WTC11 (cell line): ENCODE measurements at regions not wholly inside any gene's neighbourhood (a gene's known extent, or its start where the extent isn't known, plus 50 kb on each side); places are given as distances from the start of the nearest gene placed in this dataset.

Source experiments
- ATAC-seq: fragments of 200-7000 bp; cut with Tn5 transposase; 2 replicates; pipeline ENCODE4 v1.10.0; 2021; ENCODE audit warnings: mild to moderate bottlenecking, moderate library complexity
- CTCF ChIA-PET: fragments of 300-600 bp; sonication (Branson Sonifier 250); formaldehyde crosslinking; loops from one replicate; lab custom pipeline; 2021; ENCODE audit warnings: antibody characterized with exemption; lab: Charles Lee
- POLR2A ChIA-PET: fragments of 350-600 bp; sonication (Branson Sonifier 250); formaldehyde crosslinking; loops from one replicate; lab custom pipeline; 2021; ENCODE audit warnings: antibody characterized with exemption; lab: Charles Lee
- DNase-seq: peaks from one replicate; pipeline ENCODE4 v3.0.0; 2021; ENCODE audit warnings: low spot score
- H3K27ac Mint-ChIP-seq: 2 replicates; pipeline ENCODE4 v1.8.0; 2021; ENCODE audit warnings: mixed read lengths
- H3K27me3 Mint-ChIP-seq: 2 replicates; pipeline ENCODE4 v1.8.0; 2021; ENCODE audit warnings: low read depth, mild to moderate bottlenecking, moderate library complexity, mixed read lengths
- H3K36me3 Mint-ChIP-seq: 2 replicates; pipeline ENCODE4 v1.8.0; 2021; ENCODE audit warnings: mixed read lengths
- H3K4me1 Mint-ChIP-seq: 2 replicates; pipeline ENCODE4 v1.8.0; 2022; ENCODE audit warnings: mixed read lengths
- H3K4me3 Mint-ChIP-seq: 2 replicates; pipeline ENCODE4 v1.8.0; 2021; ENCODE audit warnings: mild to moderate bottlenecking, moderate library complexity, mixed read lengths
- H3K9me3 Mint-ChIP-seq: 2 replicates; pipeline ENCODE4 v1.8.0; 2021; ENCODE audit warnings: mixed read lengths
- CREM ChIP-seq: sonication (generic); formaldehyde crosslinking; IDR thresholded peaks from 2 replicates; pipeline ENCODE4 v1.8.1; 2022; ENCODE audit warnings: mild to moderate bottlenecking, missing genetic modification reagents, moderate library complexity
- ELF4 ChIP-seq: sonication (generic); formaldehyde crosslinking; IDR thresholded peaks from 2 replicates; pipeline ENCODE4 v1.8.1; 2022; ENCODE audit warnings: low read depth, mild to moderate bottlenecking, moderate library complexity, missing genetic modification reagents
- FOXJ3 ChIP-seq: sonication (generic); formaldehyde crosslinking; IDR thresholded peaks from 2 replicates; pipeline ENCODE4 v1.9.0; 2021; ENCODE audit warnings: missing genetic modification reagents, mild to moderate bottlenecking, borderline replicate concordance
- NFE2L1 ChIP-seq: sonication (generic); formaldehyde crosslinking; IDR thresholded peaks from 2 replicates; pipeline ENCODE4 v1.8.1; 2023; ENCODE audit warnings: missing genetic modification reagents
- SOX15 ChIP-seq: fragments of 250-450 bp; sonication (Bioruptor Pico); IDR thresholded peaks from 2 replicates; pipeline ENCODE4 v1.9.0; 2021; ENCODE audit warnings: mild to moderate bottlenecking
- ZBTB21 ChIP-seq: sonication (generic); formaldehyde crosslinking; IDR thresholded peaks from 2 replicates; pipeline ENCODE4 v1.8.1; 2023; ENCODE audit warnings: mild to moderate bottlenecking, missing genetic modification reagents, borderline replicate concordance
- ZNF219 ChIP-seq: sonication (generic); formaldehyde crosslinking; IDR thresholded peaks from 2 replicates; pipeline ENCODE4 v1.8.0; 2023; ENCODE audit warnings: missing genetic modification reagents, mild to moderate bottlenecking, borderline replicate concordance
- ZNF232 ChIP-seq: sonication (generic); formaldehyde crosslinking; IDR thresholded peaks from 2 replicates; pipeline ENCODE4 v1.8.0; 2022; ENCODE audit warnings: mild to moderate bottlenecking, missing genetic modification reagents
- ZNF263 ChIP-seq: sonication (generic); formaldehyde crosslinking; IDR thresholded peaks from 2 replicates; pipeline ENCODE4 v1.8.1; 2022; ENCODE audit warnings: low read depth, mild to moderate bottlenecking, moderate library complexity, missing genetic modification reagents
- ZNF396 ChIP-seq: fragments of 250-450 bp; sonication (Bioruptor Pico); IDR thresholded peaks from 2 replicates; pipeline ENCODE4 v1.8.0; 2021; ENCODE audit warnings: mild to moderate bottlenecking, moderate library complexity, borderline replicate concordance
- TF ChIP-seq, protein P1 (sequence below): sonication (generic); formaldehyde crosslinking; IDR thresholded peaks from 2 replicates; pipeline ENCODE4 v1.8.1; 2023; ENCODE audit warnings: mild to moderate bottlenecking, missing genetic modification reagents
- TF ChIP-seq, protein P2 (sequence below): sonication (generic); formaldehyde crosslinking; IDR thresholded peaks from 2 replicates; pipeline ENCODE4 v1.8.1; 2022; ENCODE audit warnings: low read depth, mild to moderate bottlenecking, moderate library complexity, missing genetic modification reagents, borderline replicate concordance
- TF ChIP-seq, protein P3 (sequence below): sonication (generic); formaldehyde crosslinking; conservative IDR thresholded peaks from 2 replicates; pipeline ENCODE4 v1.8.1; 2023; ENCODE audit warnings: mild to moderate bottlenecking, low read depth, missing genetic modification reagents, moderate library complexity
- TF ChIP-seq, protein P4 (sequence below): sonication (generic); formaldehyde crosslinking; IDR thresholded peaks from 2 replicates; pipeline ENCODE4 v1.8.1; 2022; ENCODE audit warnings: missing genetic modification reagents, borderline replicate concordance
- TF ChIP-seq, protein P5 (sequence below): fragments of 250-450 bp; sonication (Bioruptor Pico); IDR thresholded peaks from 2 replicates; pipeline ENCODE4 v1.9.0; 2021; ENCODE audit warnings: mild to moderate bottlenecking

DNA sequence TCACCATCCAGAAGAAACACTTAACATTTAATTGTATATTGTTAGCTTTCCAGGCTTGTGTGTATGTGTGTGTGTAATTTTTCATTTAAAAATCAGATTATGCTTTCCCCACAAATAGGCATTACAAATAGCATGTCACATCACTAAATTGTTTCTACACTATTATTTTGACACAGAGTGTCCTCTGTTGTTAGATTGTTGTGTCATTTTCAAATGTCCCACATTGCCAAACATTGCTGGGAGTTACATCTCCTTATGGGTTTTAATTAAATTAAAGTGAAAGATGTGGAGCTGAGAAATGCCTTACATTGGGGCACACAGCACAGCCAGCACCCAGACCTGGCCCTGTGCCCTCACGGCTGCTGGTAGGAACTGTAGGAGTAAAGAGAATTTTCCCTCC lies 295.6 kb downstream of the ZEB1 start:
- TF ChIP-seq, protein P1, sequence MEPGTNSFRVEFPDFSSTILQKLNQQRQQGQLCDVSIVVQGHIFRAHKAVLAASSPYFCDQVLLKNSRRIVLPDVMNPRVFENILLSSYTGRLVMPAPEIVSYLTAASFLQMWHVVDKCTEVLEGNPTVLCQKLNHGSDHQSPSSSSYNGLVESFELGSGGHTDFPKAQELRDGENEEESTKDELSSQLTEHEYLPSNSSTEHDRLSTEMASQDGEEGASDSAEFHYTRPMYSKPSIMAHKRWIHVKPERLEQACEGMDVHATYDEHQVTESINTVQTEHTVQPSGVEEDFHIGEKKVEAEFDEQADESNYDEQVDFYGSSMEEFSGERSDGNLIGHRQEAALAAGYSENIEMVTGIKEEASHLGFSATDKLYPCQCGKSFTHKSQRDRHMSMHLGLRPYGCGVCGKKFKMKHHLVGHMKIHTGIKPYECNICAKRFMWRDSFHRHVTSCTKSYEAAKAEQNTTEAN (CRISPR knock-in tag) = no peak
- TF ChIP-seq NFE2L1 (CRISPR knock-in tag) = no peak
- TF ChIP-seq, protein P2, sequence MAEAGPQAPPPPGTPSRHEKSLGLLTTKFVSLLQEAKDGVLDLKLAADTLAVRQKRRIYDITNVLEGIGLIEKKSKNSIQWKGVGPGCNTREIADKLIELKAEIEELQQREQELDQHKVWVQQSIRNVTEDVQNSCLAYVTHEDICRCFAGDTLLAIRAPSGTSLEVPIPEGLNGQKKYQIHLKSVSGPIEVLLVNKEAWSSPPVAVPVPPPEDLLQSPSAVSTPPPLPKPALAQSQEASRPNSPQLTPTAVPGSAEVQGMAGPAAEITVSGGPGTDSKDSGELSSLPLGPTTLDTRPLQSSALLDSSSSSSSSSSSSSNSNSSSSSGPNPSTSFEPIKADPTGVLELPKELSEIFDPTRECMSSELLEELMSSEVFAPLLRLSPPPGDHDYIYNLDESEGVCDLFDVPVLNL (CRISPR knock-in tag) = no peak
- no peak for ATAC-seq
- H3K36me3 Mint-ChIP-seq = peaks cover 9% of the 10 kb centered on the region
- ChIA-PET POLR2A (no interaction called here), CTCF (no interaction called here)
- no peak overlapping the region for H3K4me3 Mint-ChIP-seq
- no peak overlapping the region for H3K27ac Mint-ChIP-seq
- peaks cover 13% of the 10 kb centered on the region for H3K9me3 Mint-ChIP-seq
- peaks cover 4% of the 10 kb centered on the region; the same call in 1 of the 2 replicates for H3K27me3 Mint-ChIP-seq
- no peak for DNase-seq
- H3K4me1 Mint-ChIP-seq = peaks cover 7% of the 10 kb centered on the region

DNA sequence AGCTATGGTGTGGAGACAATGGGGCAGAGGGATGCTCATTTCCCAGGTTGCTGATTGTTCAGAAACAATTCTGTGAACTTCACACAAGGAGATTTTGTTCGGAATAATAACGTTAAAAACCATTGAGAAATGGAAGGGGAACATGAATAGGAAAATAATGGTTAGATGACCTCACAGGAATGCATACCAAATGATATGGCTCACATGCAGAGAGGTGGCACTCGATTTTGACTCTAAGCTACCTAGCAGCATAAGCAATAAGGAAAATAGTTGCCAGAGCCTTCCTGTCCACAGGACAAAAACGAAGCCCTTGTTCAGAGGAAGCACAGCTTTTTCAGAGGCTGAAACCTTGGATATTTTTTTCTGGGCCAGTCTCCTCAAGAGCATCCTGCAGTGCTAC lies 293.1 kb downstream of the ZEB1 start:
- peaks cover 9% of the 10 kb centered on the region for H3K36me3 Mint-ChIP-seq
- CTCF ChIA-PET = no interaction called here
- POLR2A ChIA-PET = no interaction called here
- no peak for DNase-seq
- no peak overlapping the region for H3K4me3 Mint-ChIP-seq
- H3K9me3 Mint-ChIP-seq = peaks cover 13% of the 10 kb centered on the region
- 0 out of 2 replicates have a peak, but pooled peaks cover 6% of the 10 kb centered on the region for H3K4me1 Mint-ChIP-seq
- H3K27me3 Mint-ChIP-seq = peaks cover 4% of the 10 kb centered on the region; the same call in 1 of the 2 replicates
- no peak for ATAC-seq
- TF ChIP-seq, protein P3, sequence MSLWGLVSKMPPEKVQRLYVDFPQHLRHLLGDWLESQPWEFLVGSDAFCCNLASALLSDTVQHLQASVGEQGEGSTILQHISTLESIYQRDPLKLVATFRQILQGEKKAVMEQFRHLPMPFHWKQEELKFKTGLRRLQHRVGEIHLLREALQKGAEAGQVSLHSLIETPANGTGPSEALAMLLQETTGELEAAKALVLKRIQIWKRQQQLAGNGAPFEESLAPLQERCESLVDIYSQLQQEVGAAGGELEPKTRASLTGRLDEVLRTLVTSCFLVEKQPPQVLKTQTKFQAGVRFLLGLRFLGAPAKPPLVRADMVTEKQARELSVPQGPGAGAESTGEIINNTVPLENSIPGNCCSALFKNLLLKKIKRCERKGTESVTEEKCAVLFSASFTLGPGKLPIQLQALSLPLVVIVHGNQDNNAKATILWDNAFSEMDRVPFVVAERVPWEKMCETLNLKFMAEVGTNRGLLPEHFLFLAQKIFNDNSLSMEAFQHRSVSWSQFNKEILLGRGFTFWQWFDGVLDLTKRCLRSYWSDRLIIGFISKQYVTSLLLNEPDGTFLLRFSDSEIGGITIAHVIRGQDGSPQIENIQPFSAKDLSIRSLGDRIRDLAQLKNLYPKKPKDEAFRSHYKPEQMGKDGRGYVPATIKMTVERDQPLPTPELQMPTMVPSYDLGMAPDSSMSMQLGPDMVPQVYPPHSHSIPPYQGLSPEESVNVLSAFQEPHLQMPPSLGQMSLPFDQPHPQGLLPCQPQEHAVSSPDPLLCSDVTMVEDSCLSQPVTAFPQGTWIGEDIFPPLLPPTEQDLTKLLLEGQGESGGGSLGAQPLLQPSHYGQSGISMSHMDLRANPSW = no peak
- TF ChIP-seq ZNF263 (no peak), FOXJ3 (no peak), ZBTB21 (CRISPR knock-in tag) (no peak), ZNF396 (CRISPR knock-in tag) (no peak), ZNF232 (CRISPR knock-in tag) (no peak), ELF4 (no peak), CREM (no peak), ZNF219 (CRISPR knock-in tag) (no peak), SOX15 (no peak)
- TF ChIP-seq, protein P2 (CRISPR knock-in tag) = no peak
- TF ChIP-seq, protein P4, sequence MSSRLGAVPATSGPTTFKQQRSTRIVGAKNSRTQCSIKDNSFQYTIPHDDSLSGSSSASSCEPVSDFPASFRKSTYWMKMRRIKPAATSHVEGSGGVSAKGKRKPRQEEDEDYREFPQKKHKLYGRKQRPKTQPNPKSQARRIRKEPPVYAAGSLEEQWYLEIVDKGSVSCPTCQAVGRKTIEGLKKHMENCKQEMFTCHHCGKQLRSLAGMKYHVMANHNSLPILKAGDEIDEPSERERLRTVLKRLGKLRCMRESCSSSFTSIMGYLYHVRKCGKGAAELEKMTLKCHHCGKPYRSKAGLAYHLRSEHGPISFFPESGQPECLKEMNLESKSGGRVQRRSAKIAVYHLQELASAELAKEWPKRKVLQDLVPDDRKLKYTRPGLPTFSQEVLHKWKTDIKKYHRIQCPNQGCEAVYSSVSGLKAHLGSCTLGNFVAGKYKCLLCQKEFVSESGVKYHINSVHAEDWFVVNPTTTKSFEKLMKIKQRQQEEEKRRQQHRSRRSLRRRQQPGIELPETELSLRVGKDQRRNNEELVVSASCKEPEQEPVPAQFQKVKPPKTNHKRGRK (CRISPR knock-in tag) = no peak
- TF ChIP-seq, protein P5, sequence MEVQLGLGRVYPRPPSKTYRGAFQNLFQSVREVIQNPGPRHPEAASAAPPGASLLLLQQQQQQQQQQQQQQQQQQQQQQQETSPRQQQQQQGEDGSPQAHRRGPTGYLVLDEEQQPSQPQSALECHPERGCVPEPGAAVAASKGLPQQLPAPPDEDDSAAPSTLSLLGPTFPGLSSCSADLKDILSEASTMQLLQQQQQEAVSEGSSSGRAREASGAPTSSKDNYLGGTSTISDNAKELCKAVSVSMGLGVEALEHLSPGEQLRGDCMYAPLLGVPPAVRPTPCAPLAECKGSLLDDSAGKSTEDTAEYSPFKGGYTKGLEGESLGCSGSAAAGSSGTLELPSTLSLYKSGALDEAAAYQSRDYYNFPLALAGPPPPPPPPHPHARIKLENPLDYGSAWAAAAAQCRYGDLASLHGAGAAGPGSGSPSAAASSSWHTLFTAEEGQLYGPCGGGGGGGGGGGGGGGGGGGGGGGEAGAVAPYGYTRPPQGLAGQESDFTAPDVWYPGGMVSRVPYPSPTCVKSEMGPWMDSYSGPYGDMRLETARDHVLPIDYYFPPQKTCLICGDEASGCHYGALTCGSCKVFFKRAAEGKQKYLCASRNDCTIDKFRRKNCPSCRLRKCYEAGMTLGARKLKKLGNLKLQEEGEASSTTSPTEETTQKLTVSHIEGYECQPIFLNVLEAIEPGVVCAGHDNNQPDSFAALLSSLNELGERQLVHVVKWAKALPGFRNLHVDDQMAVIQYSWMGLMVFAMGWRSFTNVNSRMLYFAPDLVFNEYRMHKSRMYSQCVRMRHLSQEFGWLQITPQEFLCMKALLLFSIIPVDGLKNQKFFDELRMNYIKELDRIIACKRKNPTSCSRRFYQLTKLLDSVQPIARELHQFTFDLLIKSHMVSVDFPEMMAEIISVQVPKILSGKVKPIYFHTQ (CRISPR knock-in tag) = no peak
- H3K27ac Mint-ChIP-seq = no peak overlapping the region
